AML-193 (cell line): ENCODE measurements at regions not wholly inside any gene's neighbourhood (a gene's known extent, or its start where the extent isn't known, plus 50 kb on each side); places are given as distances from the start of the nearest gene placed in this dataset.
"Not testable (repeated sequence)": the region's sequence is repeated elsewhere in the genome, so short reads cannot be mapped to it uniquely, and the experiment has no call there.

Experiments
- DNase-seq, 2 experiments: peaks; one replicate each; lab custom pipeline; 2025; lab: John Stamatoyannopoulos, UW

DNA sequence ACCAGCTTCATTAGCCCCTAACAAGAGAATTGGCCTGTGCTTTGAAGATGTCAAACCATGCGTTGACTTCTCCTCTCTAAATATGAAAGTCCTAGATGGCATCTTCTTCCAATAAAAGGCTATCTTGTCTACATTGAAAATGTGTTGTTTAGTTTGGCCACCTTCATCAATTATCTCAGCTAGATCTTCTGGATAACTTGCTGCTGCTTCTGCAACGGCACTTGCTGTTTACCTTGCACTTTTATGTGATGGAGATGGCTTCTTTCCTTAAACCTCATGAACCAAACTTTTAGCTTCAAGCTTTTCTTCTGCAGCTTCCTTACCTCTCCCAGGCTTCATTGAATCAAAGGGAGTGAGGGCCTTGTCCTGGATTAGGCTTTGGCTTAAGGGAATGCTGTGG is 58.6 kb upstream of the CSNK1E start:
- DNase-seq = not testable (repeated sequence)

DNA sequence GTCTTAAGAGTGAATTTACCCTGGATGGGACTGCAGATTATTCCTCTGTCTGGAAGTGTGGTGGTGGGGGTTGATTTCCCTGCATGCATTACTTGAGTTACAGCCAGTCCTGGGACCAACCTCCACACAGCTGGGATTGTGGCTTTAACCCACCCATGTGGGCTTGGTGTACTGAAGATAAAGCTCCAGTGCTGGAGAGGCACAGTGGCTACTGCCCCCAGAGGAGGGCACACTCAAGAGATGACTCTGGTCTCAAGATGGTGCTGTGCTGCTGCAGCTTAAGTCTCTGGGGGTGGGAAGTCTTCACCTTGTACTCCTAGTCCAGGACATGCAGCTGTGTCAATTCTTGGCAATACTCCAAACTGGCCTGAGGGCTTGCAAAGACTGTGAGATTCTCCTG is 57.8 kb upstream of the CSNK1E start:
- DNase-seq = not testable (repeated sequence)

DNA sequence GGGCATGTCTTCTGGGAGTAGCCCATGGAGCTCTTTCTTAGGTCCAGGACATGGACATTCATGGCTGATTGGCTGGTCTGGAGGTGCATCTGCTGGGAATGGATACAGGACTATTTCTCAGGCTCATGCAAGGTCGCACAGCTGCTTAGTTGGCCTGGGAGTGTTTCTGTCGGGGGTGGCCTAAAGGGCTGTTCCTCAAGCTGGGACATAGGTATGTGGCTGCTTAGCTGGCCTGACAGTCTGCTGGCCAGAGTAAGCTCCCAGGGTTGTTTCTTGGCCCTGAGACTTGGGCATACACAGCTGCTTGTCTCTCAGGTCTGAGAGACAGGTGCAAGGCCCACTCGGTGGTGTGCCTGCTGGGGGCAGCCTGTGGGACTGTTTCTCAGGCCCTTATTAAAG is 57.2 kb upstream of the CSNK1E start:
- DNase-seq = not testable (repeated sequence)

DNA sequence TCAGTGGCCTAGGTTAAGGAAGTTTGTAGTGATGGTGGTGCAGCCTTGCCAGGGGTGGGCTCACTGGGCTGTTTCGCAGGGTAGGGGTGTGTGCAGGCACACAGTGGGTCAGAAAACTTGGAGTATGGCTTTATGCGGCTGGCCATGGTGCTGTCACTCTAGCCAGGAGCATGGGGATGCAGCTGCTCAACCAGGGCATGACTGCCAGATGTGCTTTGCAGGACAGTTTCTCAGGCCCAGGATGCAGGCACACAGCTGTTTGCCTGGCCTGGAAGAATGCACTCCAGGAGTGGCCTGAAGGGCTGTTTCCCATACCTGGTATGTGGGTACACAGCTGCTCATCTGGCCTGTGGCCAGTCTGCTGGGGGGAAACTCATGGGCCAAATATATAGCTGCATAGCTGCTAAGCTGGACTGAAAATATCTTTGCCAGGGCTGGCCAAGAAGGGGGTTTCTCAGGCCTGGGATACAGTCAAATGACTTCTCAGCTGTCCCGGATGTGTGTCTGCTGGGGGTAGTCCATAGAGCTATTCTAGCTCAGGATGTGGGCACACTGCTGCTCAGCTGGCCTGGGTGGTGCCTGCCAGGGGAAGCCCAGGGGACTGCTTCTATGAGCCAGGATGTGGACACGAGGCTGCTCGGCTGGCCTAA is 56.7 kb upstream of the CSNK1E start:
- not testable (repeated sequence) for DNase-seq

DNA sequence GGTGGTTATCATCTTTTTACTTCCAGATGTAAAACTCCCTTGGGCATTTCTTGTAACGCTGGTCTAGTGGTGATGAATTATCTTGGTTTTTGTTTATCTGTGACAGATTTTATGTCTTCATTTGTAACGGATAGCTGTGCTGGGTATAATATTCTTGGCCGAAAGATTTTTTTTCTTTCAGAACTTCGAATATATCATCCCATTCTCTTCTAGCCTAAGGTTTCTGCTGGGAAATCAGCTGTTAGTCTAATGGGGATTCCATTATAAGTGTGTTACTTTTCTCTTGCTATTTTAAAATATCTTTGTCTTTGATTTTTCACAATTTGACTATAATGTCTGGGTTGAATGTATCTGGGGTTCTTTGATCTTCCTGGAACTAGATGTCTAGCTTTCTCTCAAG is 55.4 kb upstream of the CSNK1E start:
- not testable (repeated sequence) for DNase-seq

DNA sequence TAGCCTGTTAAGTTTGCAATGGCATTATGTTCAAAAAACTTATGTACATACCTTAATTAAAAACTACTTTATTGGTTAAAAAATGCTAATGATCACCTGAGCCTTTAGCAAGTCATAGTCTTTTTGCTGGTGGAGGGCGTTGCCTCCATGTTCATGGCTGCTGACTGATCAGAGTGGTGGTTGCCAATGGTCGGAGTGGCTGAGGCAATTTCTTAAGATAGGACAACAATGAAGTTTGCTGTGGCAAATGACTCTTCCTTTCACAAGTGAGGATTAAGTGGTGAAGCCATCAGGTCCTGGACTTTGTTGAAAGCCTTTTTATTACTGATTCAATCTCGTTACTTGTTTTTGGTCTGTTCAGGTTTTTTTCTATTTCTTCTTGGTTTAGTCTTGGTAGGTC is 53.3 kb upstream of the CSNK1E start:
- DNase-seq = not testable (repeated sequence)

DNA sequence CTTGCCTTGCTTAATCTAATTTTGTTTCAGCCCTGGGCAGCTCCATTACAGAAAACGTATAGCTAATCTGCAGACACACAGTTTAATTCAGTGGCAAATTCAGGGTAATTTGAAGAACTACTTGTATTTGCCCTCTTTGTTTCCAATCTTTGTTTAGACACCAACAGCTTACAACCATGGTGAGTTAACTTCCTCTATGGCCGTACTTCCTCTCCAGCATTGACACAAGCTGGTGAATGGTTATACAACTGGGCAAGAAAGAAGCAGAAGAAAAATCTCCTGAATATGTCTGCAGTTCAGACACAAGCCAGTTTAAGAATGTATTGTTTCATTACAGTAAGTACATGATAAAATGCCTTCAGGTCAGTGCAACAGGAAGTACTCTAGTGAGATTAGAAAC is 51.9 kb upstream of the CSNK1E start:
- DNase-seq = peak; percentile 51 to 60
